ENCODE measurements at regions not wholly inside any gene's neighbourhood (a gene's known extent, or its start where the extent isn't known, plus 50 kb on each side); places are given as distances from the start of the nearest gene placed in this dataset.

- no peak for TF ChIP-seq POLR2A (IDR thresholded peaks at IDR 0.05)
- TF ChIP-seq, protein P1, sequence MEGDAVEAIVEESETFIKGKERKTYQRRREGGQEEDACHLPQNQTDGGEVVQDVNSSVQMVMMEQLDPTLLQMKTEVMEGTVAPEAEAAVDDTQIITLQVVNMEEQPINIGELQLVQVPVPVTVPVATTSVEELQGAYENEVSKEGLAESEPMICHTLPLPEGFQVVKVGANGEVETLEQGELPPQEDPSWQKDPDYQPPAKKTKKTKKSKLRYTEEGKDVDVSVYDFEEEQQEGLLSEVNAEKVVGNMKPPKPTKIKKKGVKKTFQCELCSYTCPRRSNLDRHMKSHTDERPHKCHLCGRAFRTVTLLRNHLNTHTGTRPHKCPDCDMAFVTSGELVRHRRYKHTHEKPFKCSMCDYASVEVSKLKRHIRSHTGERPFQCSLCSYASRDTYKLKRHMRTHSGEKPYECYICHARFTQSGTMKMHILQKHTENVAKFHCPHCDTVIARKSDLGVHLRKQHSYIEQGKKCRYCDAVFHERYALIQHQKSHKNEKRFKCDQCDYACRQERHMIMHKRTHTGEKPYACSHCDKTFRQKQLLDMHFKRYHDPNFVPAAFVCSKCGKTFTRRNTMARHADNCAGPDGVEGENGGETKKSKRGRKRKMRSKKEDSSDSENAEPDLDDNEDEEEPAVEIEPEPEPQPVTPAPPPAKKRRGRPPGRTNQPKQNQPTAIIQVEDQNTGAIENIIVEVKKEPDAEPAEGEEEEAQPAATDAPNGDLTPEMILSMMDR (IDR thresholded peaks at IDR 0.05): no peak
Measured at GRCh38 chr3:34421762-34422161, 623.3 kb downstream of the PDCD6IP start.
